Nephron progenitor cell (in vitro differentiated cells): ENCODE measurements at regions not wholly inside any gene's neighbourhood (a gene's known extent, or its start where the extent isn't known, plus 50 kb on each side); places are given as distances from the start of the nearest gene placed in this dataset.

ENCODE experiments used
- DNase-seq: peaks from one replicate; pipeline ENCODE4 v3.0.0; 2021
- H3K27ac Mint-ChIP-seq: 2 replicates; pipeline ENCODE4 v1.8.0; 2021; ENCODE audit warnings: mild to moderate bottlenecking, moderate library complexity, mixed read lengths
- H3K27me3 Mint-ChIP-seq: 2 replicates; pipeline ENCODE4 v1.8.0; 2021; ENCODE audit warnings: mild to moderate bottlenecking, low read depth, mixed read lengths; ENCODE audit not compliant: poor library complexity
- H3K36me3 Mint-ChIP-seq: 2 replicates; pipeline ENCODE4 v1.8.0; 2021; ENCODE audit warnings: low read depth, mixed read lengths
- H3K4me1 Mint-ChIP-seq: 2 replicates; pipeline ENCODE4 v1.8.0; 2021; ENCODE audit warnings: mixed read lengths
- H3K4me3 Mint-ChIP-seq: 2 replicates; pipeline ENCODE4 v1.8.0; 2021; ENCODE audit warnings: mild to moderate bottlenecking, moderate library complexity, mixed read lengths
- H3K9me3 Mint-ChIP-seq: 2 replicates; pipeline ENCODE4 v1.8.0; 2021; ENCODE audit warnings: mild to moderate bottlenecking, moderate library complexity, mixed read lengths
- TF ChIP-seq, protein P1 (sequence below): fragments of 200-600 bp; sonication (generic); IDR thresholded peaks from 2 replicates; pipeline ENCODE4 v1.5.0; 2021; ENCODE audit warnings: antibody characterized with exemption

DNA sequence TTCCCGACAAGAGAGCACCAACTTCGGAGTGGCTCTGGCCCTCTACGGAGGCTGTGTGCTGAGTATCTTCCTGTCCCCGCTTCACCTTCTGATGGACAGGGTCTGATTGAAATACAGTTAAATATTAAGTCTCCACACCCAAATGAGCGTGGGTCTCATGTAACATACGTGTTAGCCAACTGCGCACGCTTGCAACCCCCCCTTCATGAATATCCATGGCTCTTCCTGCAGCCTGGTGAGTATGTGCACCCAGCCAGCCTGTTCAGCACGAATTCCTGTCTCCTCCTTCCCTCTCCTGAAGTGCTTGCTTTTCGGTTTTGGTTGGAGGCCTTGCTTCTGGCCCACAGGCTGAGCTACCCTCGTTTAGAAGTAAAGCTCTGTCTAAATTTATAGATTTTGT lies 102.9 kb upstream of the FRMD1 start:
- Mint-ChIP-seq H3K27ac (peak overlapping the region; percentile 77), H3K4me3 (no peak overlapping the region), H3K36me3 (peaks cover 1% of the 10 kb centered on the region), H3K9me3 (peaks cover 4% of the 10 kb centered on the region), H3K4me1 (peaks cover 25% of the 10 kb centered on the region), H3K27me3 (peaks cover 12% of the 10 kb centered on the region)
- DNase-seq: no peak
- TF ChIP-seq, protein P1, sequence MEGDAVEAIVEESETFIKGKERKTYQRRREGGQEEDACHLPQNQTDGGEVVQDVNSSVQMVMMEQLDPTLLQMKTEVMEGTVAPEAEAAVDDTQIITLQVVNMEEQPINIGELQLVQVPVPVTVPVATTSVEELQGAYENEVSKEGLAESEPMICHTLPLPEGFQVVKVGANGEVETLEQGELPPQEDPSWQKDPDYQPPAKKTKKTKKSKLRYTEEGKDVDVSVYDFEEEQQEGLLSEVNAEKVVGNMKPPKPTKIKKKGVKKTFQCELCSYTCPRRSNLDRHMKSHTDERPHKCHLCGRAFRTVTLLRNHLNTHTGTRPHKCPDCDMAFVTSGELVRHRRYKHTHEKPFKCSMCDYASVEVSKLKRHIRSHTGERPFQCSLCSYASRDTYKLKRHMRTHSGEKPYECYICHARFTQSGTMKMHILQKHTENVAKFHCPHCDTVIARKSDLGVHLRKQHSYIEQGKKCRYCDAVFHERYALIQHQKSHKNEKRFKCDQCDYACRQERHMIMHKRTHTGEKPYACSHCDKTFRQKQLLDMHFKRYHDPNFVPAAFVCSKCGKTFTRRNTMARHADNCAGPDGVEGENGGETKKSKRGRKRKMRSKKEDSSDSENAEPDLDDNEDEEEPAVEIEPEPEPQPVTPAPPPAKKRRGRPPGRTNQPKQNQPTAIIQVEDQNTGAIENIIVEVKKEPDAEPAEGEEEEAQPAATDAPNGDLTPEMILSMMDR: no peak

- Mint-ChIP-seq H3K9me3 (no peaks in the 10 kb centered on the region), H3K4me1 (peaks cover 25% of the 10 kb centered on the region), H3K4me3 (no peak overlapping the region), H3K36me3 (no peaks in the 10 kb centered on the region), H3K27me3 (peaks cover 12% of the 10 kb centered on the region), H3K27ac (no peak overlapping the region)
- TF ChIP-seq, protein P1: no peak
- no peak for DNase-seq
Measured at GRCh38 chr6:168181316-168181715, 102.3 kb upstream of the FRMD1 start.

DNA sequence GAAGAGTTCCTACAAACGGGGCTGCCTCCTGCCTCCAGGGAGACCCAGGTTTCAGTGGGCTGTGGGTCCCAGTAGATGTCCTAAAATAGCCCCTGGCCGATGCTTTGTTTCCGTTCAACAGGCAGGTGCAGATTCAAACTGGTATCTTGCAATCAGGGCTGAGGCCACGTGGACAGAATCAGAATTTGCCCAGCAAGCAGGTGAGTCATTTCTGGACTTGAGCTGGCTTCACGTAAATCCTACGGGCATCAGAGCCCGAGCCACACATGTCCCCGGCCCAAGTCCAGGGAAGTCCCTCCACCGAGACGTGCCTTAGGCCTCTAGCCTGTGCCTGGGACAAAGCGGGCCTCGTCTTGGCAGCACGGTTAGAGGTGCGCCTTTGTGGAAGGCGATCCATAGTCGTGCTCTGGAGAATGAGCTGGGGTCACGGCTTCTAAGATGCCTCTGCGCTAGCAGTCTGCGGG lies 101.6 kb upstream of the FRMD1 start:
- Mint-ChIP-seq H3K27me3 (peaks cover 12% of the 10 kb centered on the region), H3K4me3 (no peak overlapping the region), H3K4me1 (peaks cover 25% of the 10 kb centered on the region), H3K36me3 (no peaks in the 10 kb centered on the region), H3K27ac (no peak overlapping the region), H3K9me3 (no peaks in the 10 kb centered on the region)
- TF ChIP-seq, protein P1: no peak
- DNase-seq: no peak

GRCh38 chr6:168179702-168180382 lies 100.8 kb upstream of the FRMD1 start:
- Mint-ChIP-seq H3K9me3 (no peaks in the 10 kb centered on the region), H3K36me3 (no peaks in the 10 kb centered on the region), H3K4me3 (no peak overlapping the region), H3K27me3 (peaks cover 11% of the 10 kb centered on the region), H3K4me1 (peaks cover 25% of the 10 kb centered on the region), H3K27ac (no peak overlapping the region)
- TF ChIP-seq, protein P1: no peak
- DNase-seq: no peak

GRCh38 chr6:168179133-168179532 lies 100.1 kb upstream of the FRMD1 start:
- H3K36me3 Mint-ChIP-seq: no peaks in the 10 kb centered on the region
- no peak for DNase-seq
- no peaks in the 10 kb centered on the region for H3K9me3 Mint-ChIP-seq
- H3K4me3 Mint-ChIP-seq: no peak overlapping the region
- H3K27ac Mint-ChIP-seq: no peak overlapping the region
- TF ChIP-seq, protein P1: no peak
- H3K27me3 Mint-ChIP-seq: peaks cover 5% of the 10 kb centered on the region
- peaks cover 31% of the 10 kb centered on the region for H3K4me1 Mint-ChIP-seq
